GM23338 (cell line): ENCODE measurements at regions not wholly inside any gene's neighbourhood (a gene's known extent, or its start where the extent isn't known, plus 50 kb on each side); places are given as distances from the start of the nearest gene placed in this dataset.

Source experiments
- ATAC-seq: fragments of 200-7000 bp; cut with Tn5 transposase; 3 replicates; pipeline ENCODE4 v1.9.1; 2020
- DNase-seq: peaks from one replicate; pipeline ENCODE4 v3.0.0-alpha.2; 2015; ENCODE audit warnings: low spot score
- H2AFZ ChIP-seq: fragments of 200-600 bp; sonication (generic); 2 replicates; pipeline ENCODE4 v1.8.0; 2016; ENCODE audit warnings: antibody characterized with exemption, mild to moderate bottlenecking, moderate library complexity
- H3F3A ChIP-seq: fragments of 200-600 bp; sonication (generic); replicated peaks from 2 replicates; pipeline ENCODE4 v1.8.0; 2017; ENCODE audit warnings: antibody characterized with exemption, mixed run types, low read depth
- H3K27ac ChIP-seq: fragments of 200-600 bp; sonication (generic); 2 replicates; pipeline ENCODE4 v1.6.1; 2016; ENCODE audit warnings: low read depth
- H3K27me3 ChIP-seq: fragments of 200-600 bp; sonication (generic); 2 replicates; pipeline ENCODE4 v1.8.0; 2016; ENCODE audit warnings: mild to moderate bottlenecking, mixed run types, moderate library complexity; ENCODE audit not compliant: insufficient read depth
- H3K36me3 ChIP-seq: fragments of 200-600 bp; sonication (generic); 2 replicates; pipeline ENCODE4 v1.8.0; 2016; ENCODE audit warnings: mild to moderate bottlenecking; ENCODE audit not compliant: insufficient read depth
- H3K4me1 ChIP-seq: fragments of 200-600 bp; sonication (generic); 2 replicates; pipeline ENCODE4 v1.8.0; 2016; ENCODE audit warnings: mild to moderate bottlenecking, moderate library complexity; ENCODE audit not compliant: insufficient read depth
- H3K4me2 ChIP-seq: fragments of 200-600 bp; sonication (generic); 2 replicates; pipeline ENCODE4 v1.7.1; 2017; ENCODE audit warnings: mixed run types
- H3K4me3 ChIP-seq: fragments of 200-600 bp; sonication (generic); 2 replicates; pipeline ENCODE4 v1.6.1; 2016; ENCODE audit warnings: mixed run types
- H3K79me2 ChIP-seq: fragments of 200-600 bp; sonication (generic); replicated peaks from 2 replicates; pipeline ENCODE4 v1.8.0; 2017; ENCODE audit warnings: mild to moderate bottlenecking; ENCODE audit not compliant: insufficient read depth
- H3K9me2 ChIP-seq: fragments of 200-600 bp; sonication (generic); 2 replicates; pipeline ENCODE4 v1.8.0; 2017; ENCODE audit not compliant: insufficient read depth
- H4K20me1 ChIP-seq: fragments of 200-600 bp; sonication (generic); replicated peaks from 2 replicates; pipeline ENCODE4 v1.8.0; 2017; ENCODE audit warnings: mild to moderate bottlenecking; ENCODE audit not compliant: insufficient read depth
- H3K27ac Mint-ChIP-seq: 2 replicates; pipeline ENCODE4 v1.8.0; 2020; ENCODE audit warnings: inconsistent platforms, mild to moderate bottlenecking, moderate library complexity, mixed read lengths
- H3K27me3 Mint-ChIP-seq: 3 replicates; pipeline ENCODE4 v1.8.0; 2022; ENCODE audit warnings: low read depth, mild to moderate bottlenecking, moderate library complexity, mixed read lengths, inconsistent platforms; ENCODE audit not compliant: insufficient read depth, poor library complexity
- H3K36me3 Mint-ChIP-seq: 3 replicates; pipeline ENCODE4 v1.8.0; 2021; ENCODE audit warnings: low read depth, mild to moderate bottlenecking, inconsistent platforms, moderate library complexity, mixed read lengths
- H3K4me1 Mint-ChIP-seq: 3 replicates; pipeline ENCODE4 v1.8.0; 2020; ENCODE audit warnings: mild to moderate bottlenecking, inconsistent platforms, mixed read lengths
- H3K4me3 Mint-ChIP-seq: 3 replicates; pipeline ENCODE4 v1.8.0; 2021; ENCODE audit warnings: moderate library complexity, mild to moderate bottlenecking, inconsistent platforms, mixed read lengths
- H3K9me3 Mint-ChIP-seq: 3 replicates; pipeline ENCODE4 v1.8.0; 2020; ENCODE audit warnings: moderate library complexity, mild to moderate bottlenecking, inconsistent platforms, mixed read lengths
- EZH2 ChIP-seq: fragments of 200-600 bp; sonication (generic); IDR thresholded peaks from one replicate; pipeline ENCODE4 v1.8.0; 2017; ENCODE audit warnings: antibody characterized with exemption, mild to moderate bottlenecking, low read depth; ENCODE audit not compliant: unreplicated experiment
- JUNB ChIP-seq: IDR thresholded peaks from one replicate; pipeline ENCODE4 v1.6.1; 2016; ENCODE audit warnings: antibody characterized with exemption; ENCODE audit not compliant: unreplicated experiment
- TF ChIP-seq, protein P1 (sequence below): IDR thresholded peaks from one replicate; pipeline ENCODE4 v1.6.1; 2018; ENCODE audit warnings: antibody characterized with exemption; ENCODE audit not compliant: unreplicated experiment
- TF ChIP-seq, protein P2 (sequence below), 2 experiments: fragments of 200-600 bp in 1 of 2; sonication (generic) in 1 of 2; conservative IDR thresholded peaks; 2 replicates each; pipeline versions ENCODE4 v1.5.1 to v1.6.1; 2016 to 2017; ENCODE audit warnings: antibody characterized with exemption in 2 of 2, low read depth in 2 of 2, mild to moderate bottlenecking in 2 of 2, moderate library complexity in 1 of 2
- TF ChIP-seq, protein P3 (sequence below): fragments of 250-450 bp; sonication (Bioruptor Pico); IDR thresholded peaks from 2 replicates; pipeline ENCODE4 v1.5.0; 2020; ENCODE audit warnings: mild to moderate bottlenecking, moderate library complexity

DNA sequence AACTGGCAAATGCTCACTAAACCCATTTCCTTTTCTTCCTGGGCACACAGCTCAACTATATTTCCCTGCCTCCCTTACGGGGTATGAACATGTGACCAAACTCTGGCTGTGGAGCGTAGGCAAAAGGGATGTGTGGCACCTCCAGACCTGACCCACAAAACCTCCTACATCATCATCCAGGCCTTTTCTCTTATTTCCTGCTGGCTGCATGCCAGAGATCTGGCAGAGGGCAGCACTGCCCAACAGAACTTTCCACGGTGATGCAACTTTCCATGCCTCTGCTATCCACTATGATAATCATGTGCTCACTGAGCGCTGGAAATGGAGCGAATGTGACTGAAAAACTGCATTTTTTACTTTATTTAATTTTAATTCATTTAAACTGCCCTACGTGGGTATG is 99.6 kb upstream of the CACNA1E start:
- H3K27ac Mint-ChIP-seq, result no peak overlapping the region
- Histone ChIP-seq H3K9me2 (peaks cover 26% of the 10 kb centered on the region), H3K4me2 (no peak overlapping the region), H3K36me3 (no peaks in the 10 kb centered on the region), H2AFZ (peak overlapping the region; percentile 90; the same call in 1 of the 2 replicates), H3K79me2 (no peaks in the 10 kb centered on the region), H3K4me3 (no peak overlapping the region), H4K20me1 (no peaks in the 10 kb centered on the region), H3K27me3 (no peaks in the 10 kb centered on the region), H3K4me1 (0 out of 2 replicates have a peak, but pooled peaks cover 11% of the 10 kb centered on the region), H3F3A (no peaks in the 10 kb centered on the region), H3K27ac (no peak overlapping the region)
- DNase-seq, result no peak
- H3K36me3 Mint-ChIP-seq, result no peaks in the 10 kb centered on the region
- ATAC-seq, result no peak
- no peak overlapping the region for H3K4me3 Mint-ChIP-seq
- H3K9me3 Mint-ChIP-seq, result no peaks in the 10 kb centered on the region
- no peaks in the 10 kb centered on the region for H3K27me3 Mint-ChIP-seq
- no peaks in the 10 kb centered on the region; the same call in 2 of the 3 replicates for H3K4me1 Mint-ChIP-seq
- TF ChIP-seq, protein P1, sequence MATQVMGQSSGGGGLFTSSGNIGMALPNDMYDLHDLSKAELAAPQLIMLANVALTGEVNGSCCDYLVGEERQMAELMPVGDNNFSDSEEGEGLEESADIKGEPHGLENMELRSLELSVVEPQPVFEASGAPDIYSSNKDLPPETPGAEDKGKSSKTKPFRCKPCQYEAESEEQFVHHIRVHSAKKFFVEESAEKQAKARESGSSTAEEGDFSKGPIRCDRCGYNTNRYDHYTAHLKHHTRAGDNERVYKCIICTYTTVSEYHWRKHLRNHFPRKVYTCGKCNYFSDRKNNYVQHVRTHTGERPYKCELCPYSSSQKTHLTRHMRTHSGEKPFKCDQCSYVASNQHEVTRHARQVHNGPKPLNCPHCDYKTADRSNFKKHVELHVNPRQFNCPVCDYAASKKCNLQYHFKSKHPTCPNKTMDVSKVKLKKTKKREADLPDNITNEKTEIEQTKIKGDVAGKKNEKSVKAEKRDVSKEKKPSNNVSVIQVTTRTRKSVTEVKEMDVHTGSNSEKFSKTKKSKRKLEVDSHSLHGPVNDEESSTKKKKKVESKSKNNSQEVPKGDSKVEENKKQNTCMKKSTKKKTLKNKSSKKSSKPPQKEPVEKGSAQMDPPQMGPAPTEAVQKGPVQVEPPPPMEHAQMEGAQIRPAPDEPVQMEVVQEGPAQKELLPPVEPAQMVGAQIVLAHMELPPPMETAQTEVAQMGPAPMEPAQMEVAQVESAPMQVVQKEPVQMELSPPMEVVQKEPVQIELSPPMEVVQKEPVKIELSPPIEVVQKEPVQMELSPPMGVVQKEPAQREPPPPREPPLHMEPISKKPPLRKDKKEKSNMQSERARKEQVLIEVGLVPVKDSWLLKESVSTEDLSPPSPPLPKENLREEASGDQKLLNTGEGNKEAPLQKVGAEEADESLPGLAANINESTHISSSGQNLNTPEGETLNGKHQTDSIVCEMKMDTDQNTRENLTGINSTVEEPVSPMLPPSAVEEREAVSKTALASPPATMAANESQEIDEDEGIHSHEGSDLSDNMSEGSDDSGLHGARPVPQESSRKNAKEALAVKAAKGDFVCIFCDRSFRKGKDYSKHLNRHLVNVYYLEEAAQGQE, result no peak
- TF ChIP-seq, protein P2, sequence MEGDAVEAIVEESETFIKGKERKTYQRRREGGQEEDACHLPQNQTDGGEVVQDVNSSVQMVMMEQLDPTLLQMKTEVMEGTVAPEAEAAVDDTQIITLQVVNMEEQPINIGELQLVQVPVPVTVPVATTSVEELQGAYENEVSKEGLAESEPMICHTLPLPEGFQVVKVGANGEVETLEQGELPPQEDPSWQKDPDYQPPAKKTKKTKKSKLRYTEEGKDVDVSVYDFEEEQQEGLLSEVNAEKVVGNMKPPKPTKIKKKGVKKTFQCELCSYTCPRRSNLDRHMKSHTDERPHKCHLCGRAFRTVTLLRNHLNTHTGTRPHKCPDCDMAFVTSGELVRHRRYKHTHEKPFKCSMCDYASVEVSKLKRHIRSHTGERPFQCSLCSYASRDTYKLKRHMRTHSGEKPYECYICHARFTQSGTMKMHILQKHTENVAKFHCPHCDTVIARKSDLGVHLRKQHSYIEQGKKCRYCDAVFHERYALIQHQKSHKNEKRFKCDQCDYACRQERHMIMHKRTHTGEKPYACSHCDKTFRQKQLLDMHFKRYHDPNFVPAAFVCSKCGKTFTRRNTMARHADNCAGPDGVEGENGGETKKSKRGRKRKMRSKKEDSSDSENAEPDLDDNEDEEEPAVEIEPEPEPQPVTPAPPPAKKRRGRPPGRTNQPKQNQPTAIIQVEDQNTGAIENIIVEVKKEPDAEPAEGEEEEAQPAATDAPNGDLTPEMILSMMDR (conservative IDR thresholded peaks at IDR 0.05; ENCODE audit: low read depth in 2 of 2), result peak in 1 of 2 experiments; percentile 36; a peak in 1 of 4 replicates

DNA sequence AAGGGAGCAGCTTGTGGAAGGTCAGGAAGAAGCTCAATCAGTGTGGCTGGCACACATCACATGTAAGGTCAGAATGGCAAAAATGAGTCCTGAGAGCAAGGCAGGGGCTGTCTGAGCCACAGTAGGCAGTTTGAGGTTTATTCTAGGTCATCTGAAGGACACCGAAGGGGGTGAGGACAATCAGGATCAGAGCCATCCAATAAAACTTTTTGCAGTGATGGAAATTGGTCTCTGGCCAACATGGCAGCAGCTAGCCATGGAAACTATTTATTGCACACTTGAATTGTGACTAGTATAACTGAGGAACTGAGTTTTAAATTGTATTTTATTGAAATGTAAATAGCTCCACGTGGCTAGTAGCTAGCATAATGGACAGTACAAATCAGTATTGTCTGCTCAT is 97.0 kb upstream of the CACNA1E start:
- Histone ChIP-seq H3K4me1 (0 out of 2 replicates have a peak, but pooled peaks cover 11% of the 10 kb centered on the region), H3K27ac (no peak overlapping the region), H3K79me2 (no peaks in the 10 kb centered on the region), H3K9me2 (peaks cover 26% of the 10 kb centered on the region), H3K4me3 (no peak overlapping the region), H2AFZ (no peak overlapping the region), H3K36me3 (no peaks in the 10 kb centered on the region), H4K20me1 (no peaks in the 10 kb centered on the region), H3K27me3 (no peaks in the 10 kb centered on the region), H3K4me2 (no peak overlapping the region), H3F3A (no peaks in the 10 kb centered on the region)
- H3K27me3 Mint-ChIP-seq, result no peaks in the 10 kb centered on the region
- H3K9me3 Mint-ChIP-seq, result no peaks in the 10 kb centered on the region; the same call in 2 of the 3 replicates
- TF ChIP-seq EZH2, result no peak
- DNase-seq (no peak), ATAC-seq (no peak)
- H3K36me3 Mint-ChIP-seq, result no peaks in the 10 kb centered on the region
- no peaks in the 10 kb centered on the region; the same call in 2 of the 3 replicates for H3K4me1 Mint-ChIP-seq
- no peak overlapping the region for H3K27ac Mint-ChIP-seq
- no peak overlapping the region for H3K4me3 Mint-ChIP-seq

DNA sequence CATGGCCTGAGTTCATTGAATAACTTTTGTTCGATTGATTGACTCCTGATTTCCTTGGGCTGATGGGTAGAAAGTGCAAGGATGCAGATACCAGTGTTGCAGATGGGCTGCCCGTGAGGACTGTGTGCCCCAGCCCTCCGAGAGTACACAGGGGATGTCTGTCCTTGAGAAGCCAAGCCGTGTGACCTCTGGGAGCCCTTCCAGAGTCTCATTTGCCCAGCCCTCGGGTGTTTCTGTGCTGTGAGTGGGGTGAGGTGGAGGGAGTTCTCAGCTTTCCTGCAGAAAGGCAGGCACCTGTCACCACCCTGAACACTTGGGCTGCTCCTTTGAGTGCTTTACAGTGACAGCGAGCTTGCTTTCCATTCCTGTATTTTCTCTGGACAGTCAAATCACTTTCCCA is 96.4 kb upstream of the CACNA1E start:
- H3K27me3 ChIP-seq, result no peaks in the 10 kb centered on the region
- H3K4me1 ChIP-seq, result 0 out of 2 replicates have a peak, but pooled peaks cover 11% of the 10 kb centered on the region
- no peak overlapping the region for H3K4me2 ChIP-seq
- no peaks in the 10 kb centered on the region for H3K79me2 ChIP-seq
- H3F3A ChIP-seq, result no peaks in the 10 kb centered on the region
- H2AFZ ChIP-seq, result no peak overlapping the region
- H3K9me3 Mint-ChIP-seq, result no peaks in the 10 kb centered on the region; the same call in 2 of the 3 replicates
- no peaks in the 10 kb centered on the region for H3K36me3 Mint-ChIP-seq
- H3K36me3 ChIP-seq, result no peaks in the 10 kb centered on the region
- peaks cover 4% of the 10 kb centered on the region for H3K4me1 Mint-ChIP-seq
- no peak overlapping the region for H3K27ac ChIP-seq
- H3K27ac Mint-ChIP-seq, result no peak overlapping the region
- H3K4me3 Mint-ChIP-seq, result no peak overlapping the region
- H4K20me1 ChIP-seq, result no peaks in the 10 kb centered on the region
- no peak for ATAC-seq
- no peak for DNase-seq
- no peaks in the 10 kb centered on the region for H3K27me3 Mint-ChIP-seq
- H3K4me3 ChIP-seq, result no peak overlapping the region
- peaks cover 26% of the 10 kb centered on the region for H3K9me2 ChIP-seq
- TF ChIP-seq, protein P3, sequence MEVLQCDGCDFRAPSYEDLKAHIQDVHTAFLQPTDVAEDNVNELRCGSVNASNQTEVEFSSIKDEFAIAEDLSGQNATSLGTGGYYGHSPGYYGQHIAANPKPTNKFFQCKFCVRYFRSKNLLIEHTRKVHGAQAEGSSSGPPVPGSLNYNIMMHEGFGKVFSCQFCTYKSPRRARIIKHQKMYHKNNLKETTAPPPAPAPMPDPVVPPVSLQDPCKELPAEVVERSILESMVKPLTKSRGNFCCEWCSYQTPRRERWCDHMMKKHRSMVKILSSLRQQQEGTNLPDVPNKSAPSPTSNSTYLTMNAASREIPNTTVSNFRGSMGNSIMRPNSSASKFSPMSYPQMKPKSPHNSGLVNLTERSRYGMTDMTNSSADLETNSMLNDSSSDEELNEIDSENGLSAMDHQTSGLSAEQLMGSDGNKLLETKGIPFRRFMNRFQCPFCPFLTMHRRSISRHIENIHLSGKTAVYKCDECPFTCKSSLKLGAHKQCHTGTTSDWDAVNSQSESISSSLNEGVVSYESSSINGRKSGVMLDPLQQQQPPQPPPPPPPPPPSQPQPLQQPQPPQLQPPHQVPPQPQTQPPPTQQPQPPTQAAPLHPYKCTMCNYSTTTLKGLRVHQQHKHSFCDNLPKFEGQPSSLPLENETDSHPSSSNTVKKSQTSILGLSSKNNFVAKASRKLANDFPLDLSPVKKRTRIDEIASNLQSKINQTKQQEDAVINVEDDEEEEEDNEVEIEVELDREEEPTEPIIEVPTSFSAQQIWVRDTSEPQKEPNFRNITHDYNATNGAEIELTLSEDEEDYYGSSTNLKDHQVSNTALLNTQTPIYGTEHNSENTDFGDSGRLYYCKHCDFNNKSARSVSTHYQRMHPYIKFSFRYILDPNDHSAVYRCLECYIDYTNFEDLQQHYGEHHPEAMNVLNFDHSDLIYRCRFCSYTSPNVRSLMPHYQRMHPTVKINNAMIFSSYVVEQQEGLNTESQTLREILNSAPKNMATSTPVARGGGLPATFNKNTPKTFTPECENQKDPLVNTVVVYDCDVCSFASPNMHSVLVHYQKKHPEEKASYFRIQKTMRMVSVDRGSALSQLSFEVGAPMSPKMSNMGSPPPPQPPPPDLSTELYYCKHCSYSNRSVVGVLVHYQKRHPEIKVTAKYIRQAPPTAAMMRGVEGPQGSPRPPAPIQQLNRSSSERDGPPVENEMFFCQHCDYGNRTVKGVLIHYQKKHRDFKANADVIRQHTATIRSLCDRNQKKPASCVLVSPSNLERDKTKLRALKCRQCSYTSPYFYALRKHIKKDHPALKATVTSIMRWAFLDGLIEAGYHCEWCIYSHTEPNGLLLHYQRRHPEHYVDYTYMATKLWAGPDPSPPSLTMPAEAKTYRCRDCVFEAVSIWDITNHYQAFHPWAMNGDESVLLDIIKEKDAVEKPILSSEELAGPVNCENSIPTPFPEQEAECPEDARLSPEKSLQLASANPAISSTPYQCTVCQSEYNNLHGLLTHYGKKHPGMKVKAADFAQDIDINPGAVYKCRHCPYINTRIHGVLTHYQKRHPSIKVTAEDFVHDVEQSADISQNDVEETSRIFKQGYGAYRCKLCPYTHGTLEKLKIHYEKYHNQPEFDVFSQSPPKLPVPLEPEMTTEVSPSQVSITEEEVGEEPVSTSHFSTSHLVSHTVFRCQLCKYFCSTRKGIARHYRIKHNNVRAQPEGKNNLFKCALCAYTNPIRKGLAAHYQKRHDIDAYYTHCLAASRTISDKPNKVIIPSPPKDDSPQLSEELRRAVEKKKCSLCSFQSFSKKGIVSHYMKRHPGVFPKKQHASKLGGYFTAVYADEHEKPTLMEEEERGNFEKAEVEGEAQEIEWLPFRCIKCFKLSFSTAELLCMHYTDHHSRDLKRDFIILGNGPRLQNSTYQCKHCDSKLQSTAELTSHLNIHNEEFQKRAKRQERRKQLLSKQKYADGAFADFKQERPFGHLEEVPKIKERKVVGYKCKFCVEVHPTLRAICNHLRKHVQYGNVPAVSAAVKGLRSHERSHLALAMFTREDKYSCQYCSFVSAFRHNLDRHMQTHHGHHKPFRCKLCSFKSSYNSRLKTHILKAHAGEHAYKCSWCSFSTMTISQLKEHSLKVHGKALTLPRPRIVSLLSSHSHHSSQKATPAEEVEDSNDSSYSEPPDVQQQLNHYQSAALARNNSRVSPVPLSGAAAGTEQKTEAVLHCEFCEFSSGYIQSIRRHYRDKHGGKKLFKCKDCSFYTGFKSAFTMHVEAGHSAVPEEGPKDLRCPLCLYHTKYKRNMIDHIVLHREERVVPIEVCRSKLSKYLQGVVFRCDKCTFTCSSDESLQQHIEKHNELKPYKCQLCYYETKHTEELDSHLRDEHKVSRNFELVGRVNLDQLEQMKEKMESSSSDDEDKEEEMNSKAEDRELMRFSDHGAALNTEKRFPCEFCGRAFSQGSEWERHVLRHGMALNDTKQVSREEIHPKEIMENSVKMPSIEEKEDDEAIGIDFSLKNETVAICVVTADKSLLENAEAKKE (CRISPR knock-in tag), result no peak
- TF ChIP-seq JUNB, result no peak
